ENCODE measurements at regions not wholly inside any gene's neighbourhood (a gene's known extent, or its start where the extent isn't known, plus 50 kb on each side); places are given as distances from the start of the nearest gene placed in this dataset.

DNA sequence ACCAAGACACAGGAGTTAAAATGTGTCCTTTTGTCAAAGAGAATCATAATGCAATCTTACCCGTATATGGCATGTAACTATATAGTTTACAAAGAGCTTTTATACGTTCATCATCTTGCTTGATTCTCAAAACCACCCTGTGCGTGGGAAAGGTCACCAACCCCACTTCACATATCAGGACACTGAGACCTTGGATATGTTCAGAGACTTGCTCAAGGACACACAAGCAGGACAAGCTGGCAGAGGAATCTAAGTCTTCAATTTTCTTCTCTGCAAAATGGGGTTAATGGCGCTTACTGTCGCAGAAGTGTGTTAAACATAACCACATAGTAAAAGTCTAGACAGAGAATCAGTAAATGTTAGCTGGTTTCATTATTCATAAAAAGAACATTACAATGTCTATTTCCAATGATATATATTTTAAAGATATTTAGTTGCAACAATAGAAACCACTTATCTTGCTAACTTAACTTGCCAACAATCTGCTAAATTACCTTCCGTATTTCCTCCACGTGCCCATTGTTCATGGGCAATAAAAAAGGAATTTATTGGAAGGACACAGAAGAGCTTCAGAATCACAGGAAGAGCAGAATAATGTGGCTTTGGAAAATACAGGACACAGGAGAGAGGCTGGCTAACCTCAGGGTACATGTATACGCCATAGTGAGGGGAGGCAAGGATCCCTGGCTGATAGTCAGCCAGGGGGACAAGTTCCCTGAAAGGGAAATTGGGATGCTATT, 64.6 kb upstream of the TAPT1 start:
- POLR2A ChIA-PET: no interaction called here
- CTCF ChIA-PET: interaction anchor here (0.6 to 8.6 kb wide), 23 partner anchors 10 to 1258 kb away, joined by 3 to 133 read pairs (median 4); no protein-coding TSS in a partner anchor

DNA sequence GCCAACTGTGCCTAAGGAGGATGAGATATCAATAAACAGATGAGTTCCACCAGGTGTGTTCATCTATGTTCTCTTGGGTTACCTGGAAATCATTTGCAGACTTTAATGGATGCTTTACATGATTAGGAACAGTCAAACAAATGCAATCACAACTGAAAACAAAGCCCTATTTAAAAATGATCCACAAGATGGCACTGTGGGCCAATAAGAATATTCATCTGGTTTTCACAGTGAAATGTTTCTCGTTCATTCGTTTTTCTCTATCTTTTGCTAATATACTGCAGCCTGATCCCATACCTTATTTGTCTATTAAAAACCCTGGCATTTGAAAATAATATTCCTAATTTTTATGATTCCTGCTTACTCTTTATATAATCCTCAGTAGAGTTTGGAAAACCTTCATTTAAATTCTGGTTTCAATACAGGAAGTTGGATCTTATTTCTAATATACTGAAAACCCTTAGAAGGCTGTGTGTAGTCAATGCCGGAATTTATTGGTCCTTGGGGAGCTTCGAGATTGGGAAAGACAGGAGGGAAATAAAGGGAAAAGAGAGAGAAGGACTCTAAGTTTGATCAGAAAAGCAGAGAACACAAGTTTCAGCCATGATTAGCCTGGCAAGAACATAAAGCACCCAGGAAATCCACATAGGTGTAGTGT, 63.8 kb upstream of the TAPT1 start:
- no peak for DNase-seq (ENCODE audit: low read depth, low spot score)
- peaks cover 9% of the 10 kb centered on the region for H3K27me3 ChIP-seq (ENCODE audit: control insufficient read depth, insufficient read depth, low read length)
- H3K4me3 ChIP-seq (ENCODE audit: low read depth, low read length): no peak overlapping the region; the same call in 1 of the 2 replicates
- POLR2A ChIA-PET: no interaction called here
- TF ChIP-seq, protein P1, sequence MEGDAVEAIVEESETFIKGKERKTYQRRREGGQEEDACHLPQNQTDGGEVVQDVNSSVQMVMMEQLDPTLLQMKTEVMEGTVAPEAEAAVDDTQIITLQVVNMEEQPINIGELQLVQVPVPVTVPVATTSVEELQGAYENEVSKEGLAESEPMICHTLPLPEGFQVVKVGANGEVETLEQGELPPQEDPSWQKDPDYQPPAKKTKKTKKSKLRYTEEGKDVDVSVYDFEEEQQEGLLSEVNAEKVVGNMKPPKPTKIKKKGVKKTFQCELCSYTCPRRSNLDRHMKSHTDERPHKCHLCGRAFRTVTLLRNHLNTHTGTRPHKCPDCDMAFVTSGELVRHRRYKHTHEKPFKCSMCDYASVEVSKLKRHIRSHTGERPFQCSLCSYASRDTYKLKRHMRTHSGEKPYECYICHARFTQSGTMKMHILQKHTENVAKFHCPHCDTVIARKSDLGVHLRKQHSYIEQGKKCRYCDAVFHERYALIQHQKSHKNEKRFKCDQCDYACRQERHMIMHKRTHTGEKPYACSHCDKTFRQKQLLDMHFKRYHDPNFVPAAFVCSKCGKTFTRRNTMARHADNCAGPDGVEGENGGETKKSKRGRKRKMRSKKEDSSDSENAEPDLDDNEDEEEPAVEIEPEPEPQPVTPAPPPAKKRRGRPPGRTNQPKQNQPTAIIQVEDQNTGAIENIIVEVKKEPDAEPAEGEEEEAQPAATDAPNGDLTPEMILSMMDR (IDR thresholded peaks at IDR 0.05; ENCODE audit: low read depth, low read length): peak; percentile 65
- CTCF ChIA-PET: interaction anchor here (0.6 to 8.6 kb wide), 20 partner anchors 10 to 1259 kb away, joined by 3 to 133 read pairs (median 4); no protein-coding TSS in a partner anchor
- H3K9me3 ChIP-seq (ENCODE audit: control insufficient read depth, insufficient read depth, low read length): no peaks in the 10 kb centered on the region
- H3K27ac ChIP-seq (ENCODE audit: low read depth, low read length): no peak overlapping the region

More for the DNA sequence above, 64.6 kb upstream of the TAPT1 start:
- Histone ChIP-seq H3K4me3 (ENCODE audit: low read depth, low read length) (no peak overlapping the region), H3K27me3 (ENCODE audit: control insufficient read depth, insufficient read depth, low read length) (peaks cover 4% of the 10 kb centered on the region), H3K27ac (ENCODE audit: low read depth, low read length) (no peak overlapping the region), H3K9me3 (ENCODE audit: control insufficient read depth, insufficient read depth, low read length) (no peaks in the 10 kb centered on the region)
- no peak for DNase-seq (ENCODE audit: low read depth, low spot score)
- TF ChIP-seq, protein P1 (IDR thresholded peaks at IDR 0.05; ENCODE audit: low read depth, low read length): no peak

DNA sequence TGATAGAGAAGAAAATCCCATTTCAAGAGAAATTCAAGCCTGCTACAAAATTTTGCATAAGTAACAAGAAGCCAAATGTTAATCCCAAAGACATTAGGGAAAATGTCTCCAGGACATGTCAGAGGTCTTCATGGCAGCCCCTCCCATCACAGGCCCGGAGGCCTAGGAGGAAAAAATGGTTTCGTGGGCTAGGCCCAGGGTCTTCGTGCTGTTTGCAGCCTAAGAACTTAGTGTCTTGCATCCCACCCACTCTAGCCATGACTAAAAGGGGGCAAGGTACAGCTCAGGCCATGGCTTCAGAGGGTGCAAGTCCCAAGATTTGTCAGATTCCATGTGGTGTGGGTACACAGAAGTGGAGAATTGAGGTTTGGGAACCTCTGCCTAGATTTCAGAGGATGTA, 57.8 kb upstream of the TAPT1 start:
- POLR2A ChIA-PET: no interaction called here
- TF ChIP-seq, protein P1 (IDR thresholded peaks at IDR 0.05; ENCODE audit: low read depth, low read length): no peak
- no peak overlapping the region for H3K27ac ChIP-seq (ENCODE audit: low read depth, low read length)
- DNase-seq (ENCODE audit: low read depth, low spot score): no peak
- CTCF ChIA-PET: no interaction called here
- H3K27me3 ChIP-seq (ENCODE audit: control insufficient read depth, insufficient read depth, low read length): peaks cover 13% of the 10 kb centered on the region
- no peak overlapping the region for H3K4me3 ChIP-seq (ENCODE audit: low read depth, low read length)
- H3K9me3 ChIP-seq (ENCODE audit: control insufficient read depth, insufficient read depth, low read length): peaks cover 5% of the 10 kb centered on the region; the same call in 1 of the 2 replicates

DNA sequence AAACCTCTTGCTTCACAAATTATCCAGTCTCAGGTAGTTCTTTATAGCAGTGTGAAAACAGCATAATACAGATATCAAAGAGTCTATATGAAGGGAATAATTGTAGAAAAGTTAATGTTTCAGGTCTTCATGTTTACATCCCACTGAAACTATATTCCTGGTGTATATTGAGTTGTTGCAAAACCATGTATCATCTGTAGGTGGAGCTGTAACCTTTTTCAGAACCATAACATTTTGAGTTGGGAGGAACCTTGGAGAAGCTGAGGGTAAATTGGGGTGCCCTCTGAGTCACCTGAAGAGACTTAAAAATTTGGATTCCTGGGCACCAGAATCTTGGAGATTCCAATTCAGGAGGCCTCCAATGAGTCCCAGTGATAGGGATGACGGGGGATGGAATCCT, 51.9 kb upstream of the TAPT1 start:
- peaks cover 9% of the 10 kb centered on the region for H3K27me3 ChIP-seq (ENCODE audit: control insufficient read depth, insufficient read depth, low read length)
- no peak overlapping the region for H3K4me3 ChIP-seq (ENCODE audit: low read depth, low read length)
- no peak for DNase-seq (ENCODE audit: low read depth, low spot score)
- H3K27ac ChIP-seq (ENCODE audit: low read depth, low read length): no peak overlapping the region
- POLR2A ChIA-PET: no interaction called here
- TF ChIP-seq, protein P1 (IDR thresholded peaks at IDR 0.05; ENCODE audit: low read depth, low read length): 0 out of 2 replicates have a peak, but pooled peaks have one; percentile 5
- CTCF ChIA-PET: interaction anchor here (1.4 to 2.4 kb wide), 3 partner anchors 10 to 1194 kb away, joined by 3 to 5 read pairs (median 5); no protein-coding TSS in a partner anchor
- peaks cover 8% of the 10 kb centered on the region; the same call in 1 of the 2 replicates for H3K9me3 ChIP-seq (ENCODE audit: control insufficient read depth, insufficient read depth, low read length)
